WTC11 (cell line): ENCODE measurements at regions not wholly inside any gene's neighbourhood (a gene's known extent, or its start where the extent isn't known, plus 50 kb on each side); places are given as distances from the start of the nearest gene placed in this dataset.

Experiments used
- ATAC-seq: fragments of 200-7000 bp; cut with Tn5 transposase; 2 replicates; pipeline ENCODE4 v1.10.0; 2021; ENCODE audit warnings: mild to moderate bottlenecking, moderate library complexity
- CTCF ChIA-PET: fragments of 300-600 bp; sonication (Branson Sonifier 250); formaldehyde crosslinking; loops from one replicate; lab custom pipeline; 2021; ENCODE audit warnings: antibody characterized with exemption; lab: Charles Lee
- POLR2A ChIA-PET: fragments of 350-600 bp; sonication (Branson Sonifier 250); formaldehyde crosslinking; loops from one replicate; lab custom pipeline; 2021; ENCODE audit warnings: antibody characterized with exemption; lab: Charles Lee
- DNase-seq: peaks from one replicate; pipeline ENCODE4 v3.0.0; 2021; ENCODE audit warnings: low spot score
- H3K27ac Mint-ChIP-seq: 2 replicates; pipeline ENCODE4 v1.8.0; 2021; ENCODE audit warnings: mixed read lengths
- H3K27me3 Mint-ChIP-seq: 2 replicates; pipeline ENCODE4 v1.8.0; 2021; ENCODE audit warnings: low read depth, mild to moderate bottlenecking, moderate library complexity, mixed read lengths
- H3K36me3 Mint-ChIP-seq: 2 replicates; pipeline ENCODE4 v1.8.0; 2021; ENCODE audit warnings: mixed read lengths
- H3K4me1 Mint-ChIP-seq: 2 replicates; pipeline ENCODE4 v1.8.0; 2022; ENCODE audit warnings: mixed read lengths
- H3K4me3 Mint-ChIP-seq: 2 replicates; pipeline ENCODE4 v1.8.0; 2021; ENCODE audit warnings: mild to moderate bottlenecking, moderate library complexity, mixed read lengths
- H3K9me3 Mint-ChIP-seq: 2 replicates; pipeline ENCODE4 v1.8.0; 2021; ENCODE audit warnings: mixed read lengths
- ATF6 ChIP-seq: sonication (generic); formaldehyde crosslinking; IDR thresholded peaks from 2 replicates; pipeline ENCODE4 v1.8.1; 2023; ENCODE audit warnings: mild to moderate bottlenecking, missing genetic modification reagents
- CBFB ChIP-seq: sonication (generic); formaldehyde crosslinking; IDR thresholded peaks from 2 replicates; pipeline ENCODE4 v1.8.1; 2022; ENCODE audit warnings: mild to moderate bottlenecking, low read depth, missing genetic modification reagents
- CTCF ChIP-seq: fragments of 200-600 bp; IDR thresholded peaks from 2 replicates; pipeline ENCODE4 v1.8.0; 2022; ENCODE audit warnings: antibody characterized with exemption
- E2F4 ChIP-seq: sonication (generic); formaldehyde crosslinking; IDR thresholded peaks from 2 replicates; pipeline ENCODE4 v1.8.1; 2022; ENCODE audit warnings: low read depth, mild to moderate bottlenecking, moderate library complexity, missing genetic modification reagents, borderline replicate concordance
- ETV6 ChIP-seq: sonication (generic); formaldehyde crosslinking; IDR thresholded peaks from 2 replicates; pipeline ENCODE4 v1.8.1; 2022; ENCODE audit warnings: mild to moderate bottlenecking, missing genetic modification reagents
- FOXP1 ChIP-seq: sonication (generic); formaldehyde crosslinking; IDR thresholded peaks from 2 replicates; pipeline ENCODE4 v1.8.0; 2022; ENCODE audit warnings: missing genetic modification reagents, mild to moderate bottlenecking, moderate library complexity, borderline replicate concordance
- GRHL2 ChIP-seq: fragments of 250-450 bp; sonication (Bioruptor Pico); IDR thresholded peaks from 2 replicates; pipeline ENCODE4 v1.8.0; 2022; ENCODE audit warnings: mild to moderate bottlenecking, moderate library complexity; ENCODE audit not compliant: insufficient replicate concordance, severe bottlenecking
- JAZF1 ChIP-seq: fragments of 250-450 bp; sonication (Bioruptor Pico); IDR thresholded peaks from 2 replicates; pipeline ENCODE4 v1.9.0; 2021; ENCODE audit warnings: moderate library complexity, mild to moderate bottlenecking, inconsistent platforms
- JUN ChIP-seq: sonication (generic); formaldehyde crosslinking; IDR thresholded peaks from 2 replicates; pipeline ENCODE4 v1.8.0; 2023; ENCODE audit warnings: mild to moderate bottlenecking, missing genetic modification reagents
- MXD4 ChIP-seq: fragments of 250-450 bp; sonication (Bioruptor Pico); IDR thresholded peaks from 2 replicates; pipeline ENCODE4 v1.8.0; 2021; ENCODE audit warnings: mild to moderate bottlenecking, moderate library complexity, borderline replicate concordance
- NFATC4 ChIP-seq: fragments of 250-450 bp; sonication (Bioruptor Pico); IDR thresholded peaks from 2 replicates; pipeline ENCODE4 v1.9.0; 2021; ENCODE audit warnings: mild to moderate bottlenecking
- NR1H2 ChIP-seq: sonication (generic); formaldehyde crosslinking; IDR thresholded peaks from 2 replicates; pipeline ENCODE4 v1.9.0; 2021; ENCODE audit warnings: mild to moderate bottlenecking, moderate library complexity, missing genetic modification reagents
- NR2C2 ChIP-seq: sonication (generic); formaldehyde crosslinking; IDR thresholded peaks from 2 replicates; pipeline ENCODE4 v1.8.0; 2022; ENCODE audit warnings: mild to moderate bottlenecking, missing genetic modification reagents
- NR3C1 ChIP-seq: sonication (generic); formaldehyde crosslinking; conservative IDR thresholded peaks from 2 replicates; pipeline ENCODE4 v1.8.1; 2023; ENCODE audit warnings: low read depth, mild to moderate bottlenecking, missing genetic modification reagents
- RELA ChIP-seq: sonication (generic); formaldehyde crosslinking; IDR thresholded peaks from 2 replicates; pipeline ENCODE4 v1.8.1; 2022; ENCODE audit warnings: missing genetic modification reagents, mild to moderate bottlenecking, borderline replicate concordance
- SMAD3 ChIP-seq: sonication (generic); formaldehyde crosslinking; IDR thresholded peaks from 2 replicates; pipeline ENCODE4 v1.8.0; 2022; ENCODE audit warnings: missing genetic modification reagents, mild to moderate bottlenecking, borderline replicate concordance
- SMAD4 ChIP-seq: sonication (generic); formaldehyde crosslinking; IDR thresholded peaks from 2 replicates; pipeline ENCODE4 v1.8.0; 2022; ENCODE audit warnings: mild to moderate bottlenecking, missing genetic modification reagents
- SOX15 ChIP-seq: fragments of 250-450 bp; sonication (Bioruptor Pico); IDR thresholded peaks from 2 replicates; pipeline ENCODE4 v1.9.0; 2021; ENCODE audit warnings: mild to moderate bottlenecking
- STAT6 ChIP-seq: sonication (generic); formaldehyde crosslinking; conservative IDR thresholded peaks from 2 replicates; pipeline ENCODE4 v1.8.1; 2023; ENCODE audit warnings: mild to moderate bottlenecking, low read depth, missing genetic modification reagents, moderate library complexity
- ZBTB21 ChIP-seq: sonication (generic); formaldehyde crosslinking; IDR thresholded peaks from 2 replicates; pipeline ENCODE4 v1.8.1; 2023; ENCODE audit warnings: mild to moderate bottlenecking, missing genetic modification reagents, borderline replicate concordance
- ZNF138 ChIP-seq: sonication (generic); formaldehyde crosslinking; conservative IDR thresholded peaks from 2 replicates; pipeline ENCODE4 v1.8.1; 2022; ENCODE audit warnings: mild to moderate bottlenecking, moderate library complexity, missing genetic modification reagents
- ZNF317 ChIP-seq: sonication (generic); formaldehyde crosslinking; IDR thresholded peaks from 2 replicates; pipeline ENCODE4 v1.8.1; 2023; ENCODE audit warnings: low read depth, mild to moderate bottlenecking, moderate library complexity, missing genetic modification reagents, borderline replicate concordance
- ZNF396 ChIP-seq: fragments of 250-450 bp; sonication (Bioruptor Pico); IDR thresholded peaks from 2 replicates; pipeline ENCODE4 v1.8.0; 2021; ENCODE audit warnings: mild to moderate bottlenecking, moderate library complexity, borderline replicate concordance
- ZNF532 ChIP-seq: fragments of 250-450 bp; sonication (Bioruptor Pico); IDR thresholded peaks from 2 replicates; pipeline ENCODE4 v1.9.0; 2021; ENCODE audit warnings: mild to moderate bottlenecking, borderline replicate concordance

- TF ChIP-seq GRHL2: no peak
- TF ChIP-seq CTCF: no peak
- TF ChIP-seq ZNF317 (CRISPR knock-in tag): no peak
- TF ChIP-seq JUN (CRISPR knock-in tag): no peak
- no peak for TF ChIP-seq ETV6 (CRISPR knock-in tag)
- TF ChIP-seq MXD4 (CRISPR knock-in tag): no peak
- TF ChIP-seq ZNF138 (CRISPR knock-in tag): no peak
- TF ChIP-seq, all 79 proteins: peak for 0
These were observed 71.6 kb downstream of the RPL27A start (continued) for GRCh38 chr11:8754241-8754640.

GRCh38 chr11:8756201-8756600, 73.6 kb downstream of the RPL27A start:
- no peaks in the 10 kb centered on the region for H3K4me1 Mint-ChIP-seq
- H3K9me3 Mint-ChIP-seq: peaks cover 8% of the 10 kb centered on the region
- ATAC-seq (no peak), DNase-seq (no peak)
- H3K4me3 Mint-ChIP-seq: no peak overlapping the region
- ChIA-PET POLR2A (no interaction called here), CTCF (interaction anchor here (1.3 kb wide), 2 partner anchors 10 to 203 kb away, joined by 3 read pairs; no protein-coding TSS in a partner anchor)
- TF ChIP-seq SMAD3: no peak
- no peak for TF ChIP-seq ZBTB21 (CRISPR knock-in tag)
- TF ChIP-seq FOXP1 (CRISPR knock-in tag): no peak
- no peak for TF ChIP-seq NFATC4 (CRISPR knock-in tag)
- TF ChIP-seq ATF6: no peak
- TF ChIP-seq NR3C1: no peak
- no peak for TF ChIP-seq JAZF1 (CRISPR knock-in tag)
- no peak for TF ChIP-seq STAT6
- no peak for TF ChIP-seq NR2C2 (CRISPR knock-in tag)
- no peak for TF ChIP-seq E2F4 (CRISPR knock-in tag)
- no peaks in the 10 kb centered on the region for H3K27me3 Mint-ChIP-seq
- no peak overlapping the region for H3K27ac Mint-ChIP-seq
- 0 out of 2 replicates have a peak, but pooled peaks cover 2% of the 10 kb centered on the region for H3K36me3 Mint-ChIP-seq

- ChIA-PET CTCF (interaction anchor here (1.3 to 1.8 kb wide), 2 partner anchors 9 to 202 kb away, joined by 3 to 7 read pairs; no protein-coding TSS in a partner anchor), POLR2A (no interaction called here)
- no peaks in the 10 kb centered on the region for H3K36me3 Mint-ChIP-seq
- no peaks in the 10 kb centered on the region; the same call in 1 of the 2 replicates for H3K9me3 Mint-ChIP-seq
- H3K4me3 Mint-ChIP-seq: no peak overlapping the region
- H3K27ac Mint-ChIP-seq: no peak overlapping the region
- ATAC-seq (no peak), DNase-seq (no peak)
- no peaks in the 10 kb centered on the region for H3K4me1 Mint-ChIP-seq
- no peaks in the 10 kb centered on the region for H3K27me3 Mint-ChIP-seq
- TF ChIP-seq ETV6 (CRISPR knock-in tag) (no peak), ZNF396 (no peak), SOX15 (CRISPR knock-in tag) (no peak), ZNF532 (CRISPR knock-in tag) (no peak), SMAD4 (CRISPR knock-in tag) (no peak), NFATC4 (CRISPR knock-in tag) (no peak), NR1H2 (CRISPR knock-in tag) (no peak), RELA (CRISPR knock-in tag) (no peak), CBFB (CRISPR knock-in tag) (no peak)
These were observed 74.5 kb downstream of the RPL27A start for GRCh38 chr11:8757047-8757446.
